ENCODE measurements at regions not wholly inside any gene's neighbourhood (a gene's known extent, or its start where the extent isn't known, plus 50 kb on each side); places are given as distances from the start of the nearest gene placed in this dataset.

- TF ChIP-seq ZBTB4 (CRISPR knock-in tag; IDR thresholded peaks at IDR 0.05) (no peak), ZNF217 (IDR thresholded peaks at IDR 0.05) (no peak)
Measured at GRCh38 chrX:19188566-19188965, 66.3 kb upstream of the ADGRG2 start (continued).

- no TSS peak for BruUV-seq (replicated peaks)
- CTCF ChIA-PET = interaction anchor here (0.8 to 1.3 kb wide), 2 partner anchors 10 to 143 kb away, joined by 3 to 4 read pairs; no protein-coding TSS in a partner anchor
- Histone ChIP-seq H3K9ac (ENCODE audit: control insufficient read depth, insufficient read depth, low read length) (no peak overlapping the region), H3K36me3 (ENCODE audit: control insufficient read depth in 2 of 2, insufficient read depth in 2 of 2, low read length in 1 of 2) (no peaks in the 10 kb centered on the region), H3K27me3 (replicated peaks in 1 of 2; ENCODE audit: control insufficient read depth in 2 of 2, insufficient read depth in 2 of 2, low read length in 1 of 2) (no peaks in the 10 kb centered on the region), H3K27ac (ENCODE audit: control insufficient read depth, insufficient read depth) (no peak overlapping the region), H2AFZ (ENCODE audit: control insufficient read depth, low read depth, low read length) (peak overlapping the region; percentile 54), H3K4me1 (ENCODE audit: control insufficient read depth, insufficient read depth, low read length) (peaks cover 6% of the 10 kb centered on the region; the same call in 1 of the 2 replicates), H3K79me2 (ENCODE audit: control insufficient read depth, insufficient read depth, low read length) (no peaks in the 10 kb centered on the region), H3K4me3 (no peak overlapping the region), H4K20me1 (ENCODE audit: control insufficient read depth, insufficient read depth) (no peaks in the 10 kb centered on the region), H3K4me2 (ENCODE audit: control insufficient read depth, insufficient read depth) (no peak overlapping the region), H3K9me3 (replicated peaks; ENCODE audit: control insufficient read depth, insufficient read depth, low read length) (no peaks in the 10 kb centered on the region; the same call in 2 of the 3 replicates)
- ATAC-seq (peak; percentile 16), FAIRE-seq (peak; percentile 61), DNase-seq (ENCODE audit: low read depth, low spot score) (no peak)
- intact Hi-C loops (cut with micrococcal nuclease; ENCODE audit: unreplicated experiment) (loop anchor here (10.0 kb wide), 1 partner anchor 144 kb away; no protein-coding TSS in a partner anchor), in situ Hi-C loops (cut with MboI) (no loop called here)
- WGBS (ENCODE audit: insufficient coverage, insufficient replicate concordance, low lambda C conversion rate, missing lambda C conversion rate) = 43% methylated on average over 5 of the region's 5 CpGs
- SMC1A ChIA-PET (ENCODE audit: uncharacterized antibody, unreplicated experiment) = no interaction called here
- RAD21 ChIA-PET (ENCODE audit: unreplicated experiment) = interaction anchor here (0.6 kb wide), 1 partner anchor 35 kb away, joined by 3 read pairs; no protein-coding TSS in a partner anchor
- POLR2A ChIA-PET = no interaction called here
- TF ChIP-seq ZBTB11 (CRISPR knock-in tag; IDR thresholded peaks at IDR 0.05) (no peak), ZBTB40 (IDR thresholded peaks at IDR 0.05; ENCODE audit: borderline replicate concordance) (no peak), PML (IDR thresholded peaks at IDR 0.05; ENCODE audit: low read length) (no peak), ZNF207 (IDR thresholded peaks at IDR 0.05; ENCODE audit: borderline replicate concordance) (no peak), CREM (IDR thresholded peaks at IDR 0.05; ENCODE audit: low read depth) (no peak), NBN (IDR thresholded peaks at IDR 0.05) (no peak), RB1 (IDR thresholded peaks at IDR 0.05; ENCODE audit: borderline replicate concordance) (no peak), TCF7 (IDR thresholded peaks at IDR 0.05; ENCODE audit: borderline replicate concordance) (no peak), MTA2 (IDR thresholded peaks at IDR 0.05; ENCODE audit: low read depth) (no peak), TCF12 (IDR thresholded peaks at IDR 0.05; ENCODE audit: low read depth, low read length) (no peak), ZNF384 (IDR thresholded peaks at IDR 0.05; ENCODE audit: borderline replicate concordance, low read depth, low read length) (no peak)
Measured at GRCh38 chrX:19190902-19191301, 68.6 kb upstream of the ADGRG2 start.
